Bronchial epithelial cell (primary cell): ENCODE measurements at regions not wholly inside any gene's neighbourhood (a gene's known extent, or its start where the extent isn't known, plus 50 kb on each side); places are given as distances from the start of the nearest gene placed in this dataset.

Source experiments
- DNase-seq: peaks from one replicate; pipeline ENCODE4 v3.0.0-alpha.2; 2010; ENCODE audit warnings: low read depth
- FAIRE-seq: peaks from 2 replicates; lab custom pipeline; 2011; peaks lifted over from hg19 to GRCh38; lab: Jason Lieb, UNC
- H3K27me3 ChIP-seq: 2 replicates; pipeline ENCODE4 v1.5.1; 2011; ENCODE audit warnings: low read length; ENCODE audit not compliant: control insufficient read depth, insufficient read depth
- H3K36me3 ChIP-seq: 2 replicates; pipeline ENCODE4 v1.5.1; 2011; ENCODE audit warnings: low read length; ENCODE audit not compliant: control insufficient read depth, insufficient read depth
- H3K4me3 ChIP-seq: 2 replicates; pipeline ENCODE4 v1.5.1; 2011; ENCODE audit warnings: mild to moderate bottlenecking, low read depth, low read length, control low read depth
- CTCF ChIP-seq: IDR thresholded peaks from 2 replicates; pipeline ENCODE4 v1.5.1; 2011; ENCODE audit warnings: mild to moderate bottlenecking, moderate library complexity, low read length, control low read depth, inconsistent platforms; ENCODE audit not compliant: insufficient read depth, severe bottlenecking

GRCh38 chr11:116129456-116129855 lies 625.2 kb upstream of the CADM1 start:
- DNase-seq (no peak), FAIRE-seq (no peak)
- H3K4me3 ChIP-seq = no peak overlapping the region
- H3K36me3 ChIP-seq = no peaks in the 10 kb centered on the region
- no peak for TF ChIP-seq CTCF
- no peaks in the 10 kb centered on the region for H3K27me3 ChIP-seq

GRCh38 chr11:116126562-116126961 lies 622.3 kb upstream of the CADM1 start:
- Histone ChIP-seq H3K4me3 (no peak overlapping the region), H3K27me3 (no peaks in the 10 kb centered on the region), H3K36me3 (no peaks in the 10 kb centered on the region)
- no peak for TF ChIP-seq CTCF
- FAIRE-seq (no peak), DNase-seq (no peak)

GRCh38 chr11:116124922-116125714 lies 620.9 kb upstream of the CADM1 start:
- FAIRE-seq (no peak), DNase-seq (no peak)
- TF ChIP-seq CTCF = no peak
- H3K36me3 ChIP-seq = no peaks in the 10 kb centered on the region
- H3K4me3 ChIP-seq = no peak overlapping the region
- H3K27me3 ChIP-seq = no peaks in the 10 kb centered on the region

GRCh38 chr11:116123739-116124138 lies 619.5 kb upstream of the CADM1 start:
- Histone ChIP-seq H3K4me3 (no peak overlapping the region), H3K36me3 (no peaks in the 10 kb centered on the region), H3K27me3 (no peaks in the 10 kb centered on the region)
- TF ChIP-seq CTCF = no peak
- DNase-seq (no peak), FAIRE-seq (no peak)

- FAIRE-seq = no peak
Observed at GRCh38 chr11:116122697-116123472, 618.7 kb upstream of the CADM1 start.

More at GRCh38 chr11:116122697-116123472, 618.7 kb upstream of the CADM1 start:
- Histone ChIP-seq H3K4me3 (no peak overlapping the region), H3K27me3 (no peaks in the 10 kb centered on the region), H3K36me3 (no peaks in the 10 kb centered on the region)
- TF ChIP-seq CTCF = no peak
- DNase-seq = no peak
